ENCODE measurements at regions not wholly inside any gene's neighbourhood (a gene's known extent, or its start where the extent isn't known, plus 50 kb on each side); places are given as distances from the start of the nearest gene placed in this dataset.

- no TSS peak for BruUV-seq (replicated peaks)
- Histone ChIP-seq H3K9me1 (replicated peaks; ENCODE audit: control insufficient read depth, extremely low read depth, insufficient read depth, low read length) (no peaks in the 10 kb centered on the region), H3K4me1 (ENCODE audit: control insufficient read depth, extremely low read depth, insufficient read depth, low read length) (no peaks in the 10 kb centered on the region), H3K79me2 (ENCODE audit: control insufficient read depth, insufficient read depth, low read length) (no peaks in the 10 kb centered on the region), H3K4me2 (ENCODE audit: insufficient read depth, low read length) (no peak overlapping the region), H3K4me3 (replicated peaks in 1 of 3; ENCODE audit: insufficient read depth in 1 of 3, low read depth in 1 of 3, low read length in 3 of 3) (no peak overlapping the region), H3K27me3 (ENCODE audit: control insufficient read depth in 2 of 2, insufficient read depth in 2 of 2, low read length in 2 of 2) (no peaks in the 10 kb centered on the region), H3K36me3 (ENCODE audit: control insufficient read depth in 2 of 2, extremely low read depth in 1 of 2, insufficient read depth in 2 of 2, low read length in 2 of 2) (no peaks in the 10 kb centered on the region), H4K20me1 (replicated peaks; ENCODE audit: control insufficient read depth, extremely low read depth, insufficient read depth, low read length) (no peaks in the 10 kb centered on the region), H3K9ac (replicated peaks; ENCODE audit: extremely low read depth, insufficient read depth, low read length) (no peak overlapping the region), H3K27ac (ENCODE audit: insufficient read depth, low read depth, low read length) (no peak overlapping the region), H2AFZ (ENCODE audit: low read depth, low read length) (no peak overlapping the region), H3K9me3 (replicated peaks; ENCODE audit: control insufficient read depth, insufficient read depth, low read length) (no peaks in the 10 kb centered on the region)
- ChIA-PET POLR2A (no interaction called here), CTCF (no interaction called here)
- FAIRE-seq (no peak), DNase-seq (ENCODE audit: low read depth, low spot score) (no peak)
- dilution Hi-C loops (cut with MboI; ENCODE audit: extremely low pct_ligation_motif_present, low sequenced_read_pairs) (no loop called here), intact Hi-C loops (cut with micrococcal nuclease) (no loop called here)
- TF ChIP-seq POLR2A (IDR thresholded peaks at IDR 0.05; ENCODE audit: low read depth, low read length) (no peak), MAX (IDR thresholded peaks at IDR 0.05; ENCODE audit: insufficient read depth, insufficient read length) (no peak), FOS (IDR thresholded peaks at IDR 0.05; ENCODE audit: borderline replicate concordance, insufficient read depth, low read length) (no peak), CTCF (IDR thresholded peaks at IDR 0.05; ENCODE audit: extremely low read depth in 1 of 2, insufficient read depth in 1 of 2, low read depth in 1 of 2, low read length in 2 of 2) (no peak), GATA2 (IDR thresholded peaks at IDR 0.05; ENCODE audit: insufficient read depth, insufficient read length, low read depth, low read length) (no peak), POLR2AphosphoS5 (IDR thresholded peaks at IDR 0.05; ENCODE audit: insufficient read depth, low read depth, low read length) (no peak), JUN (IDR thresholded peaks at IDR 0.05; ENCODE audit: borderline replicate concordance, insufficient read depth, insufficient read length, low read depth) (no peak)
These were observed 841.1 kb downstream of the CENPC start for GRCh38 chr4:66704243-66704642.

All from endothelial cell of umbilical vein (primary cell).